GM12873 (cell line): ENCODE measurements at regions not wholly inside any gene's neighbourhood (a gene's known extent, or its start where the extent isn't known, plus 50 kb on each side); places are given as distances from the start of the nearest gene placed in this dataset.

ENCODE experiments used
- TF ChIP-seq, protein P1 (sequence below): IDR thresholded peaks from 2 replicates; pipeline ENCODE4 v1.5.1; 2012; ENCODE audit warnings: low read depth, mild to moderate bottlenecking, moderate library complexity, low read length, control low read depth; ENCODE audit not compliant: insufficient read depth; ENCODE audit errors: missing control alignments

DNA sequence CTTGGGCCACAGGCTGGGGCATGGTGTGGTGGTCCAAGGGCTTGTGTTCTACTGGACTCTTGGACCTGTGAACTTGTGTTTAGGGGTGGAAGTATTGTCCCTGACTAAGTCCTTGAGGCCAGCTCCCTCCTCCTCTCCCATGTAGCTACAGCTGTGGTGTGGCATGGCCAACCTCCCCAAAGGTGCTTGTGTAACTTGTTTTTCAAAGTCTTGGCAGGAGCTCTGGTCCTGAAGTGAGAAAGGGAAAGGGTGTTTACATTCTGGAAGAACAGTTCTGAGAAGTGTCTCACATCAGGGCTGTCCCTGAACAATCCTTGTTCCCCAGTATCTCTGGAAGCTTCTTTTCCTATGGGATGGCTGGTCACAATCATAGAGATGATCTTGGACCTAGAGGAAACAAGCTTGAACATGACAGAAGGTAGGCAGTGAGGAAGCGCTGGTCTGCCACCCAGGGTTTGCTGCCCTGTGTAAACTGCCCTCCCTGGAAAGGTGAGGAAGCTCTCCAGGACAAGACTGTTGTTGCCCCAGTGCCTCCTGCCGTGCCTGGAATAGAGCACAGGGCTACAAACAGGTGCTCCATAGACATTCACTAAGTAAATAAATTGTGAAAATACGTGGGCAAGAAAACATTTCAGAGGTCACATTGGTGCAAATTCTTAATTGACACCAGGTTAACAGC is 64.6 kb upstream of the KLF9 start:
- TF ChIP-seq, protein P1, sequence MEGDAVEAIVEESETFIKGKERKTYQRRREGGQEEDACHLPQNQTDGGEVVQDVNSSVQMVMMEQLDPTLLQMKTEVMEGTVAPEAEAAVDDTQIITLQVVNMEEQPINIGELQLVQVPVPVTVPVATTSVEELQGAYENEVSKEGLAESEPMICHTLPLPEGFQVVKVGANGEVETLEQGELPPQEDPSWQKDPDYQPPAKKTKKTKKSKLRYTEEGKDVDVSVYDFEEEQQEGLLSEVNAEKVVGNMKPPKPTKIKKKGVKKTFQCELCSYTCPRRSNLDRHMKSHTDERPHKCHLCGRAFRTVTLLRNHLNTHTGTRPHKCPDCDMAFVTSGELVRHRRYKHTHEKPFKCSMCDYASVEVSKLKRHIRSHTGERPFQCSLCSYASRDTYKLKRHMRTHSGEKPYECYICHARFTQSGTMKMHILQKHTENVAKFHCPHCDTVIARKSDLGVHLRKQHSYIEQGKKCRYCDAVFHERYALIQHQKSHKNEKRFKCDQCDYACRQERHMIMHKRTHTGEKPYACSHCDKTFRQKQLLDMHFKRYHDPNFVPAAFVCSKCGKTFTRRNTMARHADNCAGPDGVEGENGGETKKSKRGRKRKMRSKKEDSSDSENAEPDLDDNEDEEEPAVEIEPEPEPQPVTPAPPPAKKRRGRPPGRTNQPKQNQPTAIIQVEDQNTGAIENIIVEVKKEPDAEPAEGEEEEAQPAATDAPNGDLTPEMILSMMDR = no peak

GRCh38 chr9:70477907-70478480 is 63.5 kb upstream of the KLF9 start:
- TF ChIP-seq, protein P1 = no peak

DNA sequence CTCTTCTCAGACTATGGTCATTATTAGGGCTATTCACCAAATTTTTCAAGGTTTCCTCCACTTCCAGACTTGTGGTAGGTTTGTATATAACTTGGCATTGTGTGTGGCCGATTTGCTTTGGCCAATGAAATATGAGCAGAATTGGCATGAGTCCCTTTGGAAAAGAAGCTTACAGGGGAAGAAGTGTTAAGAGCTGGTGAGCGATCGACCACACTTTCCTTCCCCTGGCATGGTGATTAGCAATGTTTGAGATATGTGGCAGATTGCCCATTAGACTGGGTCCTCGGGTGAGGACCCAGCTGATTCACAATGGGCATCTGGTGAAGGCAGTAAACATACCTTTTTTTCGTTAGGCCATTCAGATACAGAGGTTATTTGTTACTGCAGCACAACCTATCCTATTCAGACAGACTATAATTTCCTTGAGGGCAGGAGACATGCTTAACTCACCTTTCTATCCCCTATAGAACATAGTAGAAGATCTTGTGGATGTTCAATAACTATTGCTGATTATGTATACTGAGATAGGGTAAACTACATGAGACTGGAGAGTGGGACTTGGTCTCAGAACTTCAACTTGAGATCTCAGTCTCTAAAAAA is 62.8 kb upstream of the KLF9 start:
- TF ChIP-seq, protein P1 = no peak

DNA sequence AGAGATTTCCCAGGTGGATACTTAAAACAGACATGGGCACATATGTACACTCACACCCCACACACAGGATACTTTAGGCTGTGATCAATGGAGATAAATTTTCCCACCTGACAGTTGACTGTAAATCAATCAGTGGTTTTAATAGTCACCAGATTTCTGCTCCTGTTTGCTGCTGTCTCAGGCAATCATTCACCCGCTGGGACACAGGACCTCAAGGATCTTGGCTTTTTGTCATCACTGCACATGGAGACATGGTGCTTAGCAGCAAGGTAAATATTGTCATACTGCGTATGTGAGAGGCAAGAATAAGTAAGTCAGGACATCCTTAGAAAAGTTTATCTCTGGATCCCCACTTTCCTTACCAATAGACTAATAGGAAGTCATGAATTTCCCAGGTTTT is 60.8 kb upstream of the KLF9 start:
- TF ChIP-seq, protein P1 = no peak

DNA sequence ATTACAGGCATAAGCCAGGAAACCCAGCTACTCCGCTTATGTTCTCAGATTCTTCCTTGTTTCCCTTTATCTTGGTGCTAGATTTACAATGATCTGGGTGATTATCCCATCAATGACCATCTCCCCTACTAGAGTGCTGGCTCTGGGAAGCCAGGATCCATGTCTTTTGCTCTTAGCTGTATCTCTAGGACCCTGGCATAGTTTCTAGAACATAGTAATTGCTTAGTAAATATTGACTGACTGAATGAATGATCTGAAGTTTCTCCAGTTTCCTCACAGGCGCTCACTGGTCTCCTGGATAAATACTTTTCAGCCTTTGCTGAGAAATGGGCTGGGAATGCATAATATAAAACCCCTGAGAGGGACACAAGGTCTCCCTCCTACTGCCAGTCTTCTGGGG is 60.0 kb upstream of the KLF9 start:
- TF ChIP-seq, protein P1 = no peak

DNA sequence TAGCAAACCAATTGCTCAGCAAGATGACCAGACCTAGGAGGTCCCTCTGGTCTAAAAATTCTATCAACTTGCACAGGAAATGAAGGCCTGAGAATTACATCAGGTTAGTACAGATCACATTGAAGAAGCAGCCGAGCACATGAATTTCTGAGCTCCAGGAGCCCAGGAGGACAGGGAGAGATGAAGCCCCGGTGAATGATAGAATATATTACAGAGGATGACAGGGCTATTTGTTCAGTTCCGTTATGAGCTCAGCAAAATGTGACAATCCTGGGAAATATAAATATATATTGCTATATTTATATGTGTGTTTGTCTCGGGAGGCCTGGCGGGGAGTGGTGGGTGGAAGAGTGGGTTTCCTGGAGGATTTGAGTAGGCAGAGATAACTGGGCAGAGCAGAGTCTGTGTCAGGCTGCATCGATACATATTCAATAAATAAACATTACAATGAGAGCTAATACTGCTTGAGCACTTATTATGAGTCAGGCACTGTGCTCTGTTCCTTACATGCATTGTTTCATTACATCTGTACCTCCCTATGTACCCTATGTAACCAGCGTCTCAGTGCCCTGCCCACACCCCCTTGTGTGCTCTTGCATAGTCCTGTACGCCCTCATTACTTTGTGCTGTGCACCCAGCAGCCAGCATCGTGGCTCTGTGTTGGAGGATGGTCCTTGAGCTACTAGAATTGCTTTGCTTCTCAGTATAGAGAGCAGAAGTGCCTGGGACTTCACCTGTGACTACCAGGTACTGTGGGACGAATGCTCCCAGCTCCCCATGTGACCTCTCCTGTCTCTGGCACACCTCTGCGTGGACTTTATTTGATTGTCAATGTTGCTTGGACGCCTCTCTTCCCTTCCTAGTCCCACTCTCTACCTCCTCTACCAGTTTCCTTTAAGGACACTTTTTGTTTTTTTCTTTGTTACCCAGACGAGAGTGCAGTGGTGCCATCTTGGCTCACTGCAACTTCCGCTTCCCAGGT is 58.1 kb upstream of the KLF9 start:
- TF ChIP-seq, protein P1 = no peak
